PC-3 (cell line): ENCODE measurements at regions not wholly inside any gene's neighbourhood (a gene's known extent, or its start where the extent isn't known, plus 50 kb on each side); places are given as distances from the start of the nearest gene placed in this dataset.

Experiments used
- ATAC-seq: fragments of 200-7000 bp; cut with Tn5 transposase; 2 replicates; pipeline ENCODE4 v1.9.1; 2020; ENCODE audit warnings: mild to moderate bottlenecking, moderate library complexity
- BruUV-seq: library from RNA; stranded (reverse); fragments of 400-500 nt; replicated peaks from 2 replicates; lab custom pipeline; 2021; lab: Mats Ljungman, UMichigan
- CTCF ChIA-PET: fragments of 300-600 bp; sonication (Branson Sonifier 250); formaldehyde crosslinking; loops from one replicate; lab custom pipeline; 2022; ENCODE audit warnings: antibody characterized with exemption; lab: Charles Lee
- POLR2A ChIA-PET: fragments of 300-600 bp; sonication (Branson Sonifier 250); formaldehyde crosslinking; loops from one replicate; lab custom pipeline; 2022; ENCODE audit warnings: antibody characterized with exemption; ENCODE audit not compliant: unreplicated experiment; lab: Charles Lee
- DNase-seq: peaks from one replicate; pipeline ENCODE4 v3.0.0-alpha.2; 2015
- H2AFZ ChIP-seq: fragments of 300-600 bp; sonication (generic); 2 replicates; pipeline ENCODE4 v1.6.0; 2016; ENCODE audit warnings: antibody characterized with exemption, low read length
- H3F3A ChIP-seq: fragments of 300-600 bp; sonication (generic); one replicate; pipeline ENCODE4 v1.6.0; 2017; ENCODE audit warnings: antibody characterized with exemption, low read length, control low read depth, mild to moderate bottlenecking; ENCODE audit not compliant: unreplicated experiment
- H3K27ac ChIP-seq: fragments of 300-600 bp; sonication (generic); 2 replicates; pipeline ENCODE4 v1.5.1; 2016; ENCODE audit warnings: mild to moderate bottlenecking, low read length
- H3K27me3 ChIP-seq: fragments of 300-600 bp; sonication (generic); 2 replicates; pipeline ENCODE4 v1.6.1; 2016; ENCODE audit warnings: low read length, mixed read lengths
- H3K36me3 ChIP-seq: fragments of 300-600 bp; sonication (generic); 2 replicates; pipeline ENCODE4 v1.6.1; 2016; ENCODE audit warnings: low read depth, mixed run types, low read length, mixed read lengths
- H3K4me1 ChIP-seq: fragments of 300-600 bp; sonication (generic); 2 replicates; pipeline ENCODE4 v1.5.1; 2016; ENCODE audit warnings: low read length; ENCODE audit not compliant: insufficient read depth
- H3K4me2 ChIP-seq: fragments of 300-600 bp; sonication (generic); 2 replicates; pipeline ENCODE4 v1.6.0; 2016; ENCODE audit warnings: low read length
- H3K4me3 ChIP-seq: fragments of 300-600 bp; sonication (generic); 2 replicates; pipeline ENCODE4 v1.5.1; 2016; ENCODE audit warnings: mild to moderate bottlenecking, low read length, mixed read lengths
- H3K79me2 ChIP-seq: fragments of 300-600 bp; sonication (generic); 2 replicates; pipeline ENCODE4 v1.6.1; 2017; ENCODE audit warnings: low read length, mixed read lengths
- H3K9ac ChIP-seq: fragments of 300-600 bp; sonication (generic); 2 replicates; pipeline ENCODE4 v1.6.0; 2016; ENCODE audit warnings: mild to moderate bottlenecking, low read length
- H3K9me2 ChIP-seq: fragments of 300-600 bp; sonication (generic); replicated peaks from 2 replicates; pipeline ENCODE4 v1.6.1; 2016; ENCODE audit warnings: mixed run types, low read length, mixed read lengths
- H3K9me3 ChIP-seq: fragments of 300-600 bp; sonication (generic); 2 replicates; pipeline ENCODE4 v1.6.1; 2016; ENCODE audit warnings: low read length, mixed read lengths
- H4K20me1 ChIP-seq: fragments of 300-600 bp; sonication (generic); 2 replicates; pipeline ENCODE4 v1.6.1; 2016; ENCODE audit warnings: low read length, mixed read lengths
- CTCF ChIP-seq: fragments of 300-600 bp; sonication (generic); conservative IDR thresholded peaks from 2 replicates; pipeline ENCODE4 v1.5.1; 2017; ENCODE audit warnings: antibody characterized with exemption, low read depth, mild to moderate bottlenecking, low read length
- EZH2 ChIP-seq: fragments of 300-600 bp; sonication (generic); IDR thresholded peaks from one replicate; pipeline ENCODE4 v1.6.1; 2017; ENCODE audit warnings: antibody characterized with exemption, mild to moderate bottlenecking, low read length; ENCODE audit not compliant: unreplicated experiment
- EZH2phosphoT487 ChIP-seq: fragments of 300-600 bp; sonication (generic); IDR thresholded peaks from 2 replicates; pipeline ENCODE4 v1.6.1; 2018; ENCODE audit warnings: mild to moderate bottlenecking, antibody characterized with exemption, low read length, borderline replicate concordance
- intact Hi-C: fragments of 100-400 bp; cut with micrococcal nuclease; formaldehyde crosslinking; loops from 2 replicates; pipeline ENCODE4 v1.9.0; 2023

- intact Hi-C loops = loop anchor here (2.0 to 5.0 kb wide), 2 partner anchors 22 to 242 kb away; partner anchors contain the start of gene NRP2
- Histone ChIP-seq H3K27ac (no peak overlapping the region), H3K36me3 (no peaks in the 10 kb centered on the region), H3K4me2 (no peak overlapping the region), H3K79me2 (no peaks in the 10 kb centered on the region), H3K9ac (no peak overlapping the region), H2AFZ (no peak overlapping the region), H4K20me1 (no peaks in the 10 kb centered on the region), H3K4me3 (no peak overlapping the region), H3F3A (no peaks in the 10 kb centered on the region), H3K9me3 (no peaks in the 10 kb centered on the region), H3K27me3 (peaks cover 77% of the 10 kb centered on the region), H3K9me2 (no peaks in the 10 kb centered on the region), H3K4me1 (0 out of 2 replicates have a peak, but pooled peaks cover 4% of the 10 kb centered on the region)
- no TSS peak for BruUV-seq
- DNase-seq = no peak
- ChIA-PET POLR2A (interaction anchor here (0.6 kb wide), 1 partner anchor 980 kb away, joined by 3 read pairs; no protein-coding TSS in a partner anchor), CTCF (interaction anchor here (0.6 kb wide), 1 partner anchor 21 kb away, joined by 3 read pairs; no protein-coding TSS in a partner anchor)
- TF ChIP-seq EZH2 (no peak), CTCF (no peak), EZH2phosphoT487 (no peak)
- ATAC-seq = no peak
Measured at GRCh38 chr2:205924676-205925075, 161.3 kb downstream of the INO80D start.

- Histone ChIP-seq H3K36me3 (no peaks in the 10 kb centered on the region), H3K27ac (no peak overlapping the region), H3K9me3 (no peaks in the 10 kb centered on the region), H3F3A (no peaks in the 10 kb centered on the region), H4K20me1 (no peaks in the 10 kb centered on the region), H3K4me1 (no peaks in the 10 kb centered on the region), H2AFZ (no peak overlapping the region), H3K4me2 (no peak overlapping the region), H3K27me3 (peaks cover 38% of the 10 kb centered on the region), H3K9ac (no peak overlapping the region), H3K9me2 (no peaks in the 10 kb centered on the region), H3K79me2 (no peaks in the 10 kb centered on the region), H3K4me3 (no peak overlapping the region)
- no peak for TF ChIP-seq CTCF
- BruUV-seq = no TSS peak
- intact Hi-C loops = no loop called here
- ChIA-PET CTCF (interaction anchor here (0.9 kb wide), 1 partner anchor 11 kb away, joined by 3 read pairs; no protein-coding TSS in a partner anchor), POLR2A (no interaction called here)
- no peak for DNase-seq
- no peak for ATAC-seq
Measured at GRCh38 chr2:205915130-205915524, 170.8 kb downstream of the INO80D start.

GRCh38 chr2:205914213-205915129, 171.5 kb downstream of the INO80D start:
- H4K20me1 ChIP-seq = no peaks in the 10 kb centered on the region
- H3K36me3 ChIP-seq = no peaks in the 10 kb centered on the region
- no peaks in the 10 kb centered on the region for H3F3A ChIP-seq
- no peak overlapping the region for H3K4me2 ChIP-seq
- H3K9me3 ChIP-seq = no peaks in the 10 kb centered on the region
- DNase-seq = no peak
- H3K9ac ChIP-seq = no peak overlapping the region
- TF ChIP-seq CTCF (no peak), EZH2phosphoT487 (no peak), EZH2 (no peak)
- no peaks in the 10 kb centered on the region for H3K79me2 ChIP-seq
- no peak overlapping the region for H3K27ac ChIP-seq
- no TSS peak for BruUV-seq
- peaks cover 38% of the 10 kb centered on the region for H3K27me3 ChIP-seq
- ChIA-PET POLR2A (no interaction called here), CTCF (interaction anchor here (0.9 kb wide), 1 partner anchor 12 kb away, joined by 3 read pairs; no protein-coding TSS in a partner anchor)
- no peak for ATAC-seq
- intact Hi-C loops = no loop called here
- H3K4me3 ChIP-seq = no peak overlapping the region
- no peaks in the 10 kb centered on the region for H3K4me1 ChIP-seq
- H2AFZ ChIP-seq = no peak overlapping the region
- no peaks in the 10 kb centered on the region for H3K9me2 ChIP-seq
